ENCODE measurements at regions not wholly inside any gene's neighbourhood (a gene's known extent, or its start where the extent isn't known, plus 50 kb on each side); places are given as distances from the start of the nearest gene placed in this dataset.

- Histone ChIP-seq H3K9ac (no peak overlapping the region), H3K4me2 (no peak overlapping the region), H2AFZ (ENCODE audit: low read depth) (no peak overlapping the region), H4K20me1 (ENCODE audit: insufficient read depth) (no peaks in the 10 kb centered on the region), H3K36me3 (ENCODE audit: insufficient read depth) (no peaks in the 10 kb centered on the region), H3K4me1 (ENCODE audit: low read depth, poor library complexity, severe bottlenecking) (no peaks in the 10 kb centered on the region), H3K4me3 (IDR thresholded peaks at IDR 0.05; ENCODE audit: insufficient read depth, low read depth, low read length) (no peak overlapping the region), H3K79me2 (ENCODE audit: insufficient read depth, low read depth) (no peaks in the 10 kb centered on the region), H3K27me3 (ENCODE audit: insufficient read depth, low read depth) (no peaks in the 10 kb centered on the region), H3K27ac (no peak overlapping the region)
- TF ChIP-seq CTCF (conservative IDR thresholded peaks at IDR 0.05; ENCODE audit: low read depth, low read length) = no peak
These were observed 1136.4 kb upstream of the CDH2 start for GRCh38 chr18:29313312-29313711.

GRCh38 chr18:29311580-29311979 is 1134.7 kb upstream of the CDH2 start:
- Histone ChIP-seq H3K9ac (no peak overlapping the region), H3K27me3 (ENCODE audit: insufficient read depth, low read depth) (no peaks in the 10 kb centered on the region), H3K4me2 (no peak overlapping the region), H4K20me1 (ENCODE audit: insufficient read depth) (no peaks in the 10 kb centered on the region), H3K36me3 (ENCODE audit: insufficient read depth) (no peaks in the 10 kb centered on the region), H3K27ac (no peak overlapping the region), H3K4me1 (ENCODE audit: low read depth, poor library complexity, severe bottlenecking) (no peaks in the 10 kb centered on the region), H2AFZ (ENCODE audit: low read depth) (no peak overlapping the region), H3K4me3 (IDR thresholded peaks at IDR 0.05; ENCODE audit: insufficient read depth, low read depth, low read length) (no peak overlapping the region), H3K79me2 (ENCODE audit: insufficient read depth, low read depth) (no peaks in the 10 kb centered on the region)
- TF ChIP-seq CTCF (conservative IDR thresholded peaks at IDR 0.05; ENCODE audit: low read depth, low read length) = no peak

GRCh38 chr18:29309366-29309765 is 1132.4 kb upstream of the CDH2 start:
- Histone ChIP-seq H2AFZ (ENCODE audit: low read depth) (no peak overlapping the region), H4K20me1 (ENCODE audit: insufficient read depth) (no peaks in the 10 kb centered on the region), H3K27me3 (ENCODE audit: insufficient read depth, low read depth) (no peaks in the 10 kb centered on the region), H3K36me3 (ENCODE audit: insufficient read depth) (no peaks in the 10 kb centered on the region), H3K4me3 (IDR thresholded peaks at IDR 0.05; ENCODE audit: insufficient read depth, low read depth, low read length) (no peak overlapping the region), H3K9ac (no peak overlapping the region), H3K4me2 (no peak overlapping the region), H3K79me2 (ENCODE audit: insufficient read depth, low read depth) (no peaks in the 10 kb centered on the region), H3K4me1 (ENCODE audit: low read depth, poor library complexity, severe bottlenecking) (no peaks in the 10 kb centered on the region), H3K27ac (no peak overlapping the region)
- TF ChIP-seq CTCF (conservative IDR thresholded peaks at IDR 0.05; ENCODE audit: low read depth, low read length) = no peak

GRCh38 chr18:29307982-29308381 is 1131.1 kb upstream of the CDH2 start:
- Histone ChIP-seq H3K4me3 (IDR thresholded peaks at IDR 0.05; ENCODE audit: insufficient read depth, low read depth, low read length) (no peak overlapping the region), H3K27ac (no peak overlapping the region), H3K79me2 (ENCODE audit: insufficient read depth, low read depth) (no peaks in the 10 kb centered on the region), H3K27me3 (ENCODE audit: insufficient read depth, low read depth) (no peaks in the 10 kb centered on the region), H3K9ac (no peak overlapping the region), H3K36me3 (ENCODE audit: insufficient read depth) (no peaks in the 10 kb centered on the region), H2AFZ (ENCODE audit: low read depth) (no peak overlapping the region), H3K4me1 (ENCODE audit: low read depth, poor library complexity, severe bottlenecking) (no peaks in the 10 kb centered on the region), H4K20me1 (ENCODE audit: insufficient read depth) (no peaks in the 10 kb centered on the region), H3K4me2 (no peak overlapping the region)
- no peak for TF ChIP-seq CTCF (conservative IDR thresholded peaks at IDR 0.05; ENCODE audit: low read depth, low read length)

GRCh38 chr18:29307231-29307630 is 1130.3 kb upstream of the CDH2 start:
- no peaks in the 10 kb centered on the region for H3K79me2 ChIP-seq (ENCODE audit: insufficient read depth, low read depth)
- no peak overlapping the region for H3K4me2 ChIP-seq
- H3K27ac ChIP-seq = no peak overlapping the region
- H4K20me1 ChIP-seq (ENCODE audit: insufficient read depth) = no peaks in the 10 kb centered on the region
- H3K36me3 ChIP-seq (ENCODE audit: insufficient read depth) = no peaks in the 10 kb centered on the region
- H2AFZ ChIP-seq (ENCODE audit: low read depth) = no peak overlapping the region
- TF ChIP-seq CTCF (conservative IDR thresholded peaks at IDR 0.05; ENCODE audit: low read depth, low read length) = no peak
- H3K4me3 ChIP-seq (IDR thresholded peaks at IDR 0.05; ENCODE audit: insufficient read depth, low read depth, low read length) = no peak overlapping the region
- no peaks in the 10 kb centered on the region for H3K4me1 ChIP-seq (ENCODE audit: low read depth, poor library complexity, severe bottlenecking)
- H3K27me3 ChIP-seq (ENCODE audit: insufficient read depth, low read depth) = no peaks in the 10 kb centered on the region
- H3K9ac ChIP-seq = no peak overlapping the region
